Psoas muscle (tissue), 7 donors: ENCODE measurements at regions not wholly inside any gene's neighbourhood (a gene's known extent, or its start where the extent isn't known, plus 50 kb on each side); places are given as distances from the start of the nearest gene placed in this dataset.
"Not testable (repeated sequence)": the region's sequence is repeated elsewhere in the genome, so short reads cannot be mapped to it uniquely, and the experiment has no call there.

Source experiments
- ATAC-seq, 4 donors: fragments of 200-7000 bp; cut with Tn5 transposase; one replicate each; pipeline ENCODE4 v1.9.1; 2020; ENCODE audit warnings: moderate library complexity in 3 of 4, mild to moderate bottlenecking in 2 of 4
- DNase-seq, 2 donors: peaks; one replicate each; pipeline ENCODE4 v3.0.0-alpha.2; 2020
- H3K27ac ChIP-seq: fragments of 200-600 bp; one replicate; pipeline ENCODE4 v1.8.0; 2022
- H3K27me3 ChIP-seq, 3 donors: fragments of 200-600 bp in 1 of 3; one replicate each; pipeline versions ENCODE4 v1.6.1 to v1.8.0; 2013 to 2022; ENCODE audit warnings: low read length in 2 of 3, mild to moderate bottlenecking in 2 of 3, moderate library complexity in 1 of 3; ENCODE audit not compliant: insufficient read depth in 3 of 3
- H3K36me3 ChIP-seq, 2 donors: fragments of 200-600 bp in 1 of 2; one replicate each; pipeline versions ENCODE4 v1.6.1 to v1.8.0; 2013 to 2022; ENCODE audit warnings: low read depth in 1 of 2, mild to moderate bottlenecking in 1 of 2, moderate library complexity in 1 of 2; ENCODE audit not compliant: insufficient read depth in 1 of 2
- H3K4me1 ChIP-seq: fragments of 200-600 bp; one replicate; pipeline ENCODE4 v1.8.0; 2022
- H3K4me3 ChIP-seq: fragments of 200-600 bp; one replicate; pipeline ENCODE4 v1.8.0; 2022; ENCODE audit warnings: mild to moderate bottlenecking
- H3K9me3 ChIP-seq: fragments of 200-600 bp; one replicate; pipeline ENCODE4 v1.8.0; 2022
- WGBS, 3 donors: extraction: QIAGEN DNeasy Blood & Tissue Kit; methylation state at CpG; one replicate each; pipeline versions ENCODE4 v1.1.6 to v1.1.7; 2013; 5-methylcytosine and 5-hydroxymethylcytosine counted together
- intact Hi-C, 2 donors: fragments of 100-400 bp; cut with DNase I; formaldehyde crosslinking; loops; one replicate each; pipeline versions ENCODE4 v1.11.0 to v1.14.2; 2022
- donor health status: healthy with polysubstance abuse.
- donor health status: DM: no; HTN: no; CAD: no; lungs with moderate emphysema.
- donor health status: Bipolar disorder and iron deficiency.
- donor health status: healthy.
- donor health status: DM: yes; HTN: yes; CAD: no.
- donor health status: DM: no; HTN: no; CAD: no.
- donor health status: DM: yes; HTN: yes; CAD: no.

DNA sequence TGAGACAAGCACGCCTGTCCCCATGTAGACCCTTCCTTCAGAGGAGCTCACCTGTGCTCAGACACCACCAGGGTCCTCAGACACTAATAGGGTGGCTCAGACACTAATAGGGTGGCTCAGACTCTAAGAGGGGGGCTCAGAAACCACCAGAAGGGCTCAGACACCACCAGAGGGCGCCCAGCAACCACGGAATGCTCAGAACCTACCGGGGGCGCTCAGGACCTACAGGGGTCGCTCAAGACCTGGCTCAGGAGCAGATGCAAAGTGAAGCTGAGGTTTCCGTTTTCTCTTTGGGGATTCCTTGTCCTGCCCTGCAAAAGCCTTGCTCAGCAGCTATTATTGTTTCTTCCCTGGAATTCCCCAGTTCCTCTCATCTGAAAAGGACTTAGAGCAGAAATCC, 172.1 kb downstream of the POTEB start:
- H3K4me3 ChIP-seq, H3K27ac ChIP-seq, H3K27me3 ChIP-seq, DNase-seq, H3K4me1 ChIP-seq, H3K36me3 ChIP-seq, H3K9me3 ChIP-seq, intact Hi-C loops, ATAC-seq: not testable (repeated sequence)
- no CpG with 5 or more reads among the region's 7 CpGs for WGBS, 3 donors

DNA sequence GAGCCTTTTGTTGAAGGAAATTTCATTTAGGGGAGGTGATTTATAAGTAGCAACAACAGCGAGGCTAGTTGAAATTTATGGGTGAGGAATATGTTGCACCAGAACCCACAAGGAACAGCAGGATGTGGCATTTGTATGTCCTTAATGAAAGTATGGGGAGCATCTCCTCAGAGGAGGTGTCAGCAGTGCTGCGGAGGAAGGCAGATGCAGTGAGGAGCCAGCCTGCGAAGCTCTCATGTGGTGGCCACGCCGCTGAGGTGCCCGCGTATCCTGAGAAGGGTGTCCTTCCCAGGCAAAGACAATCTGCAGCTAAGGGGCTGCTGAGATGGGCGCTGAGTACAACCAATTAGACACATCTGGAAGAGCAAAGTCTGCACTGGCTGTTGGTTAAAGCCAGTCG, 178.9 kb downstream of the POTEB start:
- H3K36me3 ChIP-seq, DNase-seq, H3K9me3 ChIP-seq, intact Hi-C loops, H3K27ac ChIP-seq, H3K27me3 ChIP-seq, ATAC-seq, H3K4me1 ChIP-seq, H3K4me3 ChIP-seq: not testable (repeated sequence)
- WGBS, 3 donors: no CpG with 5 or more reads among the region's 9 CpGs

DNA sequence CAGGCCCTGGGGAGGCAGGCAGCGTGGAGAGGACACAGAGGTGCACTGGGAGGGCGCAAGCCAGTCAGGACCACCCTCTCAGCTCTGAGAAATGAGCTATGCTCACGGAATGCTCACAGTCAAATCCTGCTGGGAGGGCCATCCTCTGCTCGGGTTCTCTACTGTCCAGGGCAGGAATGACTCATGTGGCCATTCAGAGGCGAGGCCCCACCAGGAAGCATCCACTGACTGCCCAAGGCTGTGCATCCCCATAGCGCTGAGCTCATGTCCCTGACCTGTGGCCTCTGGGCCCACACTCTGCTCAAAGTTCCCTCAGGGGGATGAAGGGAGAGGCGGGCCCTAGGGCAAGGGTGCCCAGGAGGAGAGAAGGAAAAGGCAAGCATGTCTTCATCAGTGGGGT, 182.4 kb downstream of the POTEB start:
- H3K27ac ChIP-seq, H3K36me3 ChIP-seq, DNase-seq, H3K4me3 ChIP-seq, ATAC-seq, H3K4me1 ChIP-seq, H3K27me3 ChIP-seq, intact Hi-C loops, H3K9me3 ChIP-seq: not testable (repeated sequence)
- no CpG with 5 or more reads among the region's 7 CpGs for WGBS, 3 donors

DNA sequence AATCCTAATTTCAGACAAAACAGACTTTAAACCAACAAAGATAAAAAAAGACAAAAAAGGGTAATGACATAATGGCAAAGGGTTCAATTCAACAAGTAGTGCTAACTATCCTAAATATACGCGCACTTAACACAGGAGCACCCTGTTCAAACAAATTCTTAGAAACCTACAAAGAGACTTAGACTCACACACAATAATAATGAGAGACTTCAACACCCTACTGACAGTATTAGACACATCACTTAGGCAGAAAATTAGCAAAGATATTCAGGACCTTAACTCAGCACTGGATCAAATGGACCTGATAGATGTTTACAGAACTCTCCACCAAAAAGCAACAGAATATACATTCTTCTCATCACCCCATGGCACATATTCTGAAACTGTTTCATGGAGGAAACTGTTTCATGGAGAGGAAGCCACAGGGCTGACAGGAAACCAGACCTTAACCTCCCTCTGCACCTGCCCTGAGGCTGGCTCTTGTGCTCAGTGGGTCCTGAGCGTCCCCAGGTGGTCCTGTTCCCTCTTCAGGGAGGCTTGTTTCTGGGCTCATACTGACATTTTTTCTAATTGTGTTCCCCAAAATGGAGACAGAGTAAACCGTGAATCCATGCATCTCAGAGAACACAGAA, 184.9 kb downstream of the POTEB start:
- WGBS, 3 donors: no CpG with 5 or more reads among the region's 4 CpGs
- ATAC-seq: not testable (repeated sequence)

DNA sequence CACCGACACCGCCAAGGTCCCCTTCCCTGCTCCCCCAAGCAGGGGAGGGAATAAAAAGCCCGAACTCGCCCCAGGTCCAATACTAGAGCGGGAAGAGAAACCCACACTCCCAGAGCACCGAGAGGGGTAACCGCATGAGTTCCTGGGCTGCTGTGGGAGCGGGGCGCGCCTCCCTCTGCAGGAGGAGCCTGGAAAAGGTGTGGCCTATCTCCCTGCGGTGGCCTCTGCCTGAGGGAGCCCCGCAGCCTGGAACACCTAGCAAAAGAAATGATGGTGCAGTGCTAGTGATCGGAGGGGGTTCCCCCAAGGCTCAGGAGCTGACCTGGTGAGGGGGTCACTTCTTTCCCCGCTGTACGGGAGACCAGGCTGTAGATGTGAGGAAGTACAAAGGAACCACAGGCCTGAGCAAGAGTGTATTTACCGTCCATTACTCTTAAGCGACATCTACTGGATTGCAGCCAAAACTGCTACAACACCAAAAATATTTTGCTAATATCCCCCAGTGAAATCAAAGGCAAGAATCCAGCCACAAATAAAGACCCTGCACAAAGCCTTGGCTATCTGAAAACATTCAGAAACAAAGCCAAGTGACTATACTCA, 216.6 kb upstream of the POTEB3 start:
- H3K36me3 ChIP-seq, ATAC-seq, H3K4me3 ChIP-seq, DNase-seq, H3K27me3 ChIP-seq, H3K9me3 ChIP-seq, intact Hi-C loops, H3K27ac ChIP-seq, H3K4me1 ChIP-seq: not testable (repeated sequence)
- WGBS, 3 donors: no CpG with 5 or more reads among the region's 17 CpGs

More for the DNA sequence above, 184.9 kb downstream of the POTEB start:
- H3K36me3 ChIP-seq, H3K4me3 ChIP-seq, H3K27me3 ChIP-seq, H3K27ac ChIP-seq, H3K9me3 ChIP-seq, H3K4me1 ChIP-seq, intact Hi-C loops, DNase-seq: not testable (repeated sequence)

DNA sequence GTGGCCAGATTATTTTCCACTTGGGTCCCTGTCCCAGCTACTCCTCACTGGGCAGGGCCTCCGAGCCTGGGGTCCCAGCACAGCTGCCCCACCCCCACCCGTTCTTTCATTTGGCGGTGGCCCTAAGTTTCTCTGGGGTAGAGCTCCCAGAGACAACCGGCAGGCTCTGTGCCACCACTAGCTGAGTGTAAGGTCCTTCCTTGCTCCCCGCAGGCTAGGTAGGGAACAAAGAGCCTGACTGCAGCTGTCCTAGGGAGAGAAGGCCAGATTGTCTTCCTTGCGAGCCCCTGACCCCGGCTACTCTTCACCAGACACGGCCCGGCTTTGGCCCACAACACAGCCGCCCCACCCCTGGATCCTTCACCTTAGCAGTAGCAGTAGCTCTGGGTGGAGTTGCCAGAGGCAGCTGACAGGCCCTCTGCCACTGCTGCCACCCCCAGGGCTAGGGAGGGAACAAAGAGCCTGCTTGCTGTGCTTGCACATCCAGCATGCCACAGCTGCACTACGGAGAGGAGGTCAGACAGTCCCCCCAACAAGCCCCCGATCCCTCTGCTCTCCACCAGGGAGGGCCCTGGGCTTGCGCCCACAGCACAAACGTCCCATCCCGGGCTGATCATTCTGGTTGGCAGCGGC, 215.9 kb upstream of the POTEB3 start:
- WGBS, 3 donors: 57 to 63% methylated on average over 1 of the region's 16 CpGs; no CpG with 5 or more reads in 1 of the 3 donors
- H3K27me3 ChIP-seq, H3K9me3 ChIP-seq, intact Hi-C loops, H3K4me3 ChIP-seq, H3K36me3 ChIP-seq, DNase-seq, H3K27ac ChIP-seq, H3K4me1 ChIP-seq: not testable (repeated sequence)
- peak in 2 of 4 donors; percentile 19 to 24 for ATAC-seq

DNA sequence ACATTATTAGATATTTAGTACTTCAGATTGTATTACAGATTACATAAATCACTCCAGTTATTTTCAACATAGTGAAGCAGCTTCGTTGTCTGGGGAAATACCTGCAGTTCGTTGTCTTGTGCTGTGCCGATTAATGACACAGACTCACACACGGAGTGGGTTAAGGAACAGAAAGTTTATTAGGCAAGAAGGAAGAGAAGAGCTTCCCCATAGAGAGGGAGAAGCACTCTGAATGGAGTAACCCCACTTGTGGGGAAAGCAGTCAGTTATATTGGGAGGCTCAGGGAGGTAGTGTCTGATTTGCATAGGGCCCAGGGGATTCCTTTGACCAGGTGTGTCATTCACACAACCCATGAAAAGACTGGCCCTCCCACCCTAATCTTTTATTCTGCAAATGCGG, 213.4 kb upstream of the POTEB3 start:
- intact Hi-C loops, ATAC-seq: not testable (repeated sequence)
- no CpG with 5 or more reads among the region's 5 CpGs for WGBS, 3 donors

DNA sequence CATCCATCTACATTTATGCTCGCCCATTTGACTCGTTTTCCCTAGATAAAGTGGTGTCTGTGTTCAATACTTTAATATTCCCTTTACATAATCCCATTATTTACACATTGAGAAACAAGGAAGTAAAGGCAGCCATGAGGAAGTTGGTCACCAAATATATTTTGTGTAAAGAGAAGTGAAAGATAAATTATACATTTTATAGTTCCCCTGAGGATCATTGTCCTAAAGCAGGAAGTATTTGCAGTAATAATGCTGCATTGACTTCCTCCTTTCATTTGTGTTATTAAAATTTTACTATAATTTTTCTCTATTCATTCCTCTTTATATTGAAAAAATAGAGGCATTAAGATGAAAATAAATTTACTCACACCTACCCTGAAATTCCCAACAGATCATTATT, 198.5 kb upstream of the POTEB3 start:
- DNase-seq, intact Hi-C loops, H3K27me3 ChIP-seq, ATAC-seq, H3K27ac ChIP-seq, H3K4me1 ChIP-seq, H3K9me3 ChIP-seq, H3K36me3 ChIP-seq, H3K4me3 ChIP-seq: not testable (repeated sequence)
- 10% methylated on average over 2 of the region's 2 CpGs; no CpG with 5 or more reads in 2 of the 3 donors for WGBS, 3 donors

More for the DNA sequence above, 213.4 kb upstream of the POTEB3 start:
- not testable (repeated sequence) for DNase-seq, H3K27me3 ChIP-seq, H3K36me3 ChIP-seq, H3K4me3 ChIP-seq, H3K9me3 ChIP-seq, H3K4me1 ChIP-seq, H3K27ac ChIP-seq

DNA sequence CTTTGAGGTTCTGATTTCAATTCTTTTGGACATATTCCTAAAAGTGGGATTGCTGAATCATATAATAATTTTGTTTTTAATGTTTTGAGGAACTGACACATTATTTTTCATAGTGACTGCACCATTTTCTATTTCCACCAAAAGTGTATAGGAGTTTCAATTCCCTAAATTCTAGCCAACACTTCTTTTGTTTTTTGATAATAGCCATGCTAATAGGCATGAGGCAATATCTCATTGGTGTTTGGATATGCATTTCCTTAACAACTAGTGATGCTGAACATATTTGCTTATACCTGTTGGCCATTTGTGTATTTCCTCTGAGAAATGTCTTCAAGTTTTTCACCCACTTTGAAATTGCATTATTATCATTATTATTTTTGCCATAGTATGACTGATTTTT, 186.4 kb upstream of the POTEB3 start:
- H3K9me3 ChIP-seq, DNase-seq, H3K4me3 ChIP-seq, H3K27me3 ChIP-seq, H3K27ac ChIP-seq, H3K36me3 ChIP-seq, intact Hi-C loops, H3K4me1 ChIP-seq, ATAC-seq: not testable (repeated sequence)

DNA sequence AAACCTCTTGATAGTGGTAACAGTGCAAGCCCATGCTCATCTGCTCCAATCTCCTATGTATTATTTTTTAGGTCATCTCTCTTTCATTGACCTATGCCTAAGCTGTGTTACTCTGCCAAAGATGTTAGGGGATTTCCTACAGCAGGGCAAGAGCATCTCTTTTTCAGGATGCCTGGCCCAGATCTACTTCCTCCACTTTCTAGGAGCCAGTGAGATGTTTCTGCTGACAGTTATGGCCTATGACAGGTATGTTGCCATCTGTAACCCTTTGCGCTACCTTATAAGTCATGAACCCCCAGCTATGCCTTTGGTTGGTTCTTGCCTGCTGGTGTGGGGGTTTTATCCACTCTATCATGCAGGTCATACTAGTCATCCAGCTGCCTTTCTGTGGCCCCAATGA, 168.9 kb upstream of the POTEB3 start:
- 78 to 93% (median 88%) methylated on average over 1 of the region's 1 CpG for WGBS, 3 donors
- H3K4me1 ChIP-seq, H3K27ac ChIP-seq, H3K9me3 ChIP-seq, H3K27me3 ChIP-seq, intact Hi-C loops, DNase-seq, H3K36me3 ChIP-seq, H3K4me3 ChIP-seq, ATAC-seq: not testable (repeated sequence)

DNA sequence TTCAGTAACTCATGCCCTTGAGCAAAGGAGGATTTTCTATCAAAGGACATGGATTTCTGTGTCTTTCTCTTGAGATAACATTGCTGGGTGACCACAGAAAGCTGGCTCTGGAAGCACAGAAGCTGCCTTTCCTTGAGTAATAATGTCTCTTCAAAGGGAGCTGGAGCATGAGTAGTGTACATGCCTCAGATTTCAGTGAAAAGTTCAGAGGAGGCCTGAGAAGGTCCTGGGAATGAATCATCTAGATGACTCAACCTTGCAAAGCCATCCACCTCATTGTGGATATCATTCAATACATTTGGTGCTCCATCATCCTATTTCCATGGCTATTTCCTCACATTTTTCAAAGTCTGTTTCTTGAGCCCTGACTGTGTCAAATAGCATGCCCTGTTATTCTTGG, 125.1 kb upstream of the POTEB3 start:
- intact Hi-C loops, H3K36me3 ChIP-seq, H3K9me3 ChIP-seq, DNase-seq, H3K27me3 ChIP-seq, ATAC-seq, H3K4me1 ChIP-seq, H3K4me3 ChIP-seq, H3K27ac ChIP-seq: not testable (repeated sequence)
